GM19238 (cell line): ENCODE measurements at regions not wholly inside any gene's neighbourhood (a gene's known extent, or its start where the extent isn't known, plus 50 kb on each side); places are given as distances from the start of the nearest gene placed in this dataset.

Experiments
- DNase-seq: peaks from one replicate; pipeline ENCODE4 v3.0.0; 2011; ENCODE audit warnings: low spot score; ENCODE audit not compliant: insufficient read length

- no peak for DNase-seq
Measured at GRCh38 chr13:103788061-103788652, 721.9 kb upstream of the SLC10A2 start.

GRCh38 chr13:103772576-103772975, 706.4 kb upstream of the SLC10A2 start:
- DNase-seq, result no peak

DNA sequence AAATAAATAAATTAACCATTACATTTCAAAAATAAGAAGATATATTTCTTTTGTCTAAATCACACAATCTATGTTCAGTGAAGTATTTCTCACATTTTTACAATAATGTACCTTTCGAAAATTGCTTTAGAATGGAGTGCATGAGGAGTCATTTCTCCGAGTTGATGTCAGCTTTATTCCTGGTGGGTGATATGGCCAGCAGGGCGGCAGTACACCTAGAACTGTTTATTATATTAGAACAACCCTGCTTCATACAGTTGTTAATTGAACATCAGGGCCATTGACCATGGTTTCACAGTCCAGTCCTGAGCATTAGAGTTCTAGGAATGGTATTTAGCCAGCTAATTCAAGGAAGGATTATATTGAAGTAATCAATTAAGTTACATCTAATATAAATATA, 696.3 kb upstream of the SLC10A2 start:
- DNase-seq, result no peak

- no peak for DNase-seq
Measured at GRCh38 chr13:103759361-103759760, 693.1 kb upstream of the SLC10A2 start.

DNA sequence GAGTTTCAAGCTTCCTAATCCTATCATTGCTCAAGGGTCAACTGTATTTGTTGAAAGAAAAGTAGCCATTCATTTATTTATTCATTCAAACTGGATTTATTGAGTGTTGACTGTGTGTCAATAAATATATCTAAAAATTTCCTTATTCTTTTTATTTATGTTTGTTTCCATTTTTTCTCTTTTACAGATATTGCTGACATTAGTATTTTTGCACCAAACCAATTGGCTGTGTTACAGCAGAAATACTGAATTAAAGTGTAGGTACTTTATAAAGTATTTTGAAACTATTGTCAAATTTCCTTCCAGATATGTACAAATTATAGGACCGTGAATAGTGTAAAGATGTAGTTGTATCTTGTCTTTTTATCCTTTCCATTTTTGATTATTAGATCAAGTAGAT, 692.0 kb upstream of the SLC10A2 start:
- DNase-seq, result no peak

GRCh38 chr13:103757361-103757760, 691.1 kb upstream of the SLC10A2 start:
- no peak for DNase-seq

DNA sequence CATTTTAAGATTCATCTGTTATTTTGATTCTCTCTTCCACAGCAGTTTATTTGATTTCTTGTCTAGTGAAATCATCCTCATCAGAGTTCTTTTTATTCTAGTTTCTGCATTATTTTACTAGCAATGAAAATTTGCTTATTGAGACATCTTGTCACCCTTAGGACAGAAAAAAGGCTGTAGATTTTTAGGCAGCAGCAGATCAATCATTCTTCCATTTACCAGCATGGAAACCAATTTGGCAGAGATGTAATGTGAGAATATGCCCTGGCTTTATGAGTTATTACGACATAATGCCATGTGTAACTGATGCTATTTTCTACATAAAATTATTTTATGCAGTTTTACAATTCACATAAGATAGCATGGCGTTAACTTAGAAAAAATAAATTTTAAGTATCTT, 688.6 kb upstream of the SLC10A2 start:
- no peak for DNase-seq

- DNase-seq, result no peak
Measured at GRCh38 chr13:103734837-103735236, 668.6 kb upstream of the SLC10A2 start.

DNA sequence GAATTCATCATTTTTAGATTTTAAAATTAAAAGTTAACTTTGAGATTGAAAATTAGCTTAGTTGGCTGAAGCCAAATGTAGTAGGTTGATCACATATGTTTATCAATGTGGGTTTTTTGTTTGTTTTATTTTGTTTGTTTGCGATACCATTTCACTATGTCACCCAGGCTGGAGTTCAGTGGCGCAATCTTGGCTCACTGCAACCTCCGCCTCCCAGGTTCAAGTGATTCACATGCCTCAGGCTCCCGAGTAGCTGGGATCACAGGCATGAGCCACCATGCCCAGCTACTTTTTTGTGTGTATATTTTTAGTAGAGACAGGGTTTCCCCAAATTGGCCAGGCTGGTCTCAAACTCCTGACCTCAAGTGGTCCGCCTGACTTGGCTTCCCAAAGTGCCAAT, 665.7 kb upstream of the SLC10A2 start:
- no peak for DNase-seq

DNA sequence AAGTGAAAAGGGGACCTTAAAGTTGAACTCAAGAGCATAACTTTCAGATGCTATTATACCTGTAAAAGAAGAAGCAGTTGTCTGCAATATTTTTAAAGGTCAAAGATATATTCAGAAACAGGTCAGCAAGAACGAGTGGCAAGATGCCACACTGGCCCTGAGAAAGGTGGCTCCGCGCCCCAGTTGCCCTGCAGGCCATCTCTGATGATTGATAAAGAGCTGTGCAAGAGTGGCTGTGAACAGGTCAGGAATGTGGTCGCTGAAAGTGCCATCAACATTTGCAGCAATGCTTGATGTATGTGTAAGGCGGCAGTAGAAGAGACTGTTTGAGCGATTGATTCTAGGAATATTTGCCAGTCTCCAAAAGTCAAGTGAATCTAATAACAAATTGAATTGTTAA, 664.2 kb upstream of the SLC10A2 start:
- DNase-seq, result no peak

- no peak for DNase-seq
Measured at GRCh38 chr13:103726808-103727207, 660.6 kb upstream of the SLC10A2 start.

GRCh38 chr13:103716718-103717117, 650.5 kb upstream of the SLC10A2 start:
- no peak for DNase-seq

DNA sequence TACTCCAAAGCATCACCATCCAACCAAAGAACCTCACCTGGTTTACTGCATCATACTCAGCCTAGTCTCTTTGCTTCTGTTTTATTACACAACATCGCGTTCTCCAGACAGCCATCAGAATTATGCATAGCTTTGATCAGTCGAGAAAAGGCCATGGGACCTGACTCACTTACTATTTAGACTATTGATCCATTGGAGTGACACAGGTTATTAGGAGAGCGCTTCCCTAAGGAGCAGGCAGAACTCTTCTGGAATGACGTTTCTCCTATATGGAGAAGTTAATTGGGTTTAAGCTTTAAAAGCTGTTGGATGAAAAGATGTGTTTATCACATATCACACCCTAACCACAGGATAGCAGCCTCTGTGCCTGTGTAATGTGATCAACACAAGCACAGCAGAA, 649.1 kb upstream of the SLC10A2 start:
- DNase-seq, result no peak

DNA sequence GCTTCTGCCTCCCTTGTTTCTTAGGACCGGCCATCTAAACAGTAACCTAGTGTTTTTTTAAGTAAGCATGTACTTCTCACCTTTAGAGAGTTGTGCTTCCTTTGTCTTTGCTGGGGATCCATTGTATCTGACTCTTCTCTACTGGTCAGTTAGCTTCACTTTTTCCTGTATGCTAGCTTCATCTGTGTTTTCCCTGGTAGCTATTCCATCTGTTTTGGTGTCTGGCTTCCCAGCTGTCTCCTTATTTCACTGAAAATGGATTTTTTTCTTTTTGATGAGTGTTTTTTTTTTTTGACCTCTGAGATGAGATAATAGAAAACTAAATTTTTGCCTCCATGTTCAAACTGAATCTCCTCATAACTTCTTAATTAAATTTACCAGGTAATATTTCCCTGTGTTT, 637.0 kb upstream of the SLC10A2 start:
- no peak for DNase-seq

GRCh38 chr13:103698000-103698399, 631.8 kb upstream of the SLC10A2 start:
- no peak for DNase-seq

- no peak for DNase-seq
Measured at GRCh38 chr13:103695320-103695719, 629.1 kb upstream of the SLC10A2 start.

GRCh38 chr13:103694471-103694870, 628.3 kb upstream of the SLC10A2 start:
- DNase-seq, result no peak

- no peak for DNase-seq
Measured at GRCh38 chr13:103694033-103694432, 627.8 kb upstream of the SLC10A2 start.

DNA sequence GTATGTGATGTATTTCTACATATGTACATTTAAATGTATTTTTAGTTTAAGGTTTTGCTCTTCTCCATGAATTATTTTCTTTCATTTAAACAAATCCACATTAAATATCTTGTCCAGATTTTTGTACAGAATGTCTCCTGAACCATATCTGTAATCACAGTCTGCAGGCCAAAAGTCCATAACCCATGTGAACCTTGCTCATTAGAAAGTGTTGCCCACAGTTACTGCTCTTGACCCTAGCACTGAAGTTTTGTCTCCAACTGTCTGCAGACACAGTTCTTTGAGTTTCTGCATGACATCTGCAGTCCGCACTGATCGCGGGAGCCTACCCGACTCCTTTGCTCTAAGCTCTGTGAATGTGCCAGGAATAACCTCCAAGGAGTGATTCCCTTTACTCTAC, 626.2 kb upstream of the SLC10A2 start:
- DNase-seq, result no peak

GRCh38 chr13:103676329-103676728, 610.1 kb upstream of the SLC10A2 start:
- DNase-seq, result no peak

GRCh38 chr13:103671547-103671946, 605.3 kb upstream of the SLC10A2 start:
- DNase-seq, result no peak

GRCh38 chr13:103663996-103664395, 597.8 kb upstream of the SLC10A2 start:
- DNase-seq, result no peak

GRCh38 chr13:103656311-103656710, 590.1 kb upstream of the SLC10A2 start:
- DNase-seq, result no peak

DNA sequence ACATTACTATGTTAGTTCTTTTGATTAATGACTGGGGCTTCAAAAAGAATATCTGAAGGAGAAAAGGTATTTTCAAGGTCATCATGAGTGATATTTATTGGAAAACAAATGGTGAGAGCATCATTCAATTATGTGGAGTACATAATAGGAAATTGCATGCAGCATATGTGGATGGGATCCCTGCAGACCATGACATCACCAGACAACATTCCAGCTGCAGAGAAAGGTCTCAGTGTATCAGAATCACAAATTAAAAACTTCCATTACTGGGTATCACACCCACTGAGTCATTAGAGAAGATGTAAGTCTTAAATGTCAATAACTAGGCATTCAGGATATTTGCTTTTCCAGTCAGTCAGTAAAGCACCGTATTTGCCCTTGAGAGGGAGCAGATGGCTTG, 574.4 kb upstream of the SLC10A2 start:
- no peak for DNase-seq
